Lung (tissue), 11 donors: ENCODE measurements at regions not wholly inside any gene's neighbourhood (a gene's known extent, or its start where the extent isn't known, plus 50 kb on each side); places are given as distances from the start of the nearest gene placed in this dataset.

Source experiments
- ATAC-seq: fragments of 200-7000 bp; cut with Tn5 transposase; one replicate; pipeline ENCODE4 v1.9.1; 2020; ENCODE audit warnings: moderate number of reproducible peaks; ENCODE audit not compliant: insufficient read depth, low FRiP score
- DNase-seq, 3 donors: peaks; one replicate each; pipeline ENCODE4 v3.0.0-alpha.2; 2013 to 2017
- H3K27ac ChIP-seq, 2 donors: one replicate each; pipeline ENCODE4 v1.5.1; 2013; ENCODE audit warnings: mild to moderate bottlenecking in 2 of 2, moderate library complexity in 2 of 2, control low read depth in 1 of 2, inconsistent platforms in 1 of 2, low read depth in 1 of 2, low read length in 1 of 2
- H3K27me3 ChIP-seq, 3 donors: one replicate each; pipeline ENCODE4 v1.5.1; 2013; ENCODE audit warnings: low read length in 2 of 3; ENCODE audit not compliant: control insufficient read depth in 3 of 3, insufficient read depth in 3 of 3
- H3K36me3 ChIP-seq, 4 donors: one replicate each; pipeline ENCODE4 v1.5.1; 2013; ENCODE audit warnings: low read length in 4 of 4, mild to moderate bottlenecking in 1 of 4, moderate library complexity in 1 of 4; ENCODE audit not compliant: control insufficient read depth in 4 of 4, insufficient read depth in 4 of 4
- H3K4me1 ChIP-seq, 5 donors: one replicate each; pipeline ENCODE4 v1.5.1; 2013; ENCODE audit warnings: low read length in 5 of 5, mild to moderate bottlenecking in 2 of 5, moderate library complexity in 1 of 5; ENCODE audit not compliant: control insufficient read depth in 5 of 5, insufficient read depth in 5 of 5
- H3K4me3 ChIP-seq: one replicate; pipeline ENCODE4 v1.5.1; 2013; ENCODE audit warnings: mild to moderate bottlenecking, control low read depth, moderate library complexity
- H3K9ac ChIP-seq, 2 donors: one replicate each; pipeline ENCODE4 v1.5.1; 2013; ENCODE audit warnings: low read length in 2 of 2, control low read depth in 1 of 2; ENCODE audit not compliant: insufficient read depth in 1 of 2
- H3K9me3 ChIP-seq, 4 donors: one replicate each; pipeline ENCODE4 v1.5.1; 2013; ENCODE audit warnings: low read length in 3 of 4, mild to moderate bottlenecking in 1 of 4, moderate library complexity in 1 of 4; ENCODE audit not compliant: control insufficient read depth in 4 of 4, insufficient read depth in 3 of 4
- CTCF ChIP-seq: IDR thresholded peaks from 2 replicates; pipeline ENCODE4 v1.5.1; 2012; ENCODE audit warnings: mild to moderate bottlenecking; ENCODE audit errors: control extremely low read depth, extremely low read depth
- WGBS, 2 donors: extraction: QIAGEN DNeasy Blood & Tissue Kit; methylation state at CpG; one replicate each; pipeline ENCODE4 v1.1.7; 2013; 5-methylcytosine and 5-hydroxymethylcytosine counted together
- donor health status: control.
- donor health status: control.
- donor health status: Bipolar disorder and iron deficiency.
- donor health status: healthy.
- donor health status: DM: yes; HTN: yes; CAD: no.

GRCh38 chr14:29227631-29228030 lies 461.0 kb downstream of the FOXG1 start:
- ATAC-seq: no peak
- no peak for DNase-seq

GRCh38 chr14:29232153-29232552 lies 465.6 kb downstream of the FOXG1 start:
- WGBS, 2 donors: 84% methylated on average over 4 of the region's 4 CpGs
- no peak for ATAC-seq

More at GRCh38 chr14:29227631-29228030, 461.0 kb downstream of the FOXG1 start:
- Histone ChIP-seq H3K27me3 (no peaks in the 10 kb centered on the region), H3K27ac (no peak overlapping the region), H3K4me3 (no peak overlapping the region), H3K9me3 (no peaks in the 10 kb centered on the region), H3K4me1 (no peaks in the 10 kb centered on the region), H3K36me3 (no peaks in the 10 kb centered on the region), H3K9ac (no peak overlapping the region)
- WGBS, 2 donors: 73 to 97% methylated on average over 1 of the region's 1 CpG
- TF ChIP-seq CTCF: no peak

GRCh38 chr14:29232711-29233110 lies 466.1 kb downstream of the FOXG1 start:
- Histone ChIP-seq H3K4me3 (no peak overlapping the region), H3K9me3 (no peaks in the 10 kb centered on the region), H3K9ac (no peak overlapping the region), H3K4me1 (no peaks in the 10 kb centered on the region), H3K27me3 (no peaks in the 10 kb centered on the region), H3K27ac (no peak overlapping the region), H3K36me3 (no peaks in the 10 kb centered on the region)
- TF ChIP-seq CTCF: no peak
- no peak for DNase-seq
- ATAC-seq: no peak

More at GRCh38 chr14:29232153-29232552, 465.6 kb downstream of the FOXG1 start:
- H3K27me3 ChIP-seq: no peaks in the 10 kb centered on the region
- no peaks in the 10 kb centered on the region for H3K36me3 ChIP-seq
- no peak overlapping the region for H3K4me3 ChIP-seq
- no peaks in the 10 kb centered on the region for H3K4me1 ChIP-seq
- no peak for TF ChIP-seq CTCF
- no peak for DNase-seq
- no peak overlapping the region for H3K27ac ChIP-seq
- no peak overlapping the region for H3K9ac ChIP-seq
- no peaks in the 10 kb centered on the region for H3K9me3 ChIP-seq

- Histone ChIP-seq H3K27me3 (no peaks in the 10 kb centered on the region), H3K4me1 (no peaks in the 10 kb centered on the region), H3K9ac (no peak overlapping the region), H3K9me3 (no peaks in the 10 kb centered on the region), H3K27ac (no peak overlapping the region), H3K4me3 (no peak overlapping the region), H3K36me3 (no peaks in the 10 kb centered on the region)
- no peak for TF ChIP-seq CTCF
- WGBS, 2 donors: 28 to 42% methylated on average over 4 of the region's 4 CpGs
- DNase-seq (no peak), ATAC-seq (no peak)
Observed at GRCh38 chr14:29233188-29233587, 466.6 kb downstream of the FOXG1 start.
